ENCODE measurements at regions not wholly inside any gene's neighbourhood (a gene's known extent, or its start where the extent isn't known, plus 50 kb on each side); places are given as distances from the start of the nearest gene placed in this dataset.

DNA sequence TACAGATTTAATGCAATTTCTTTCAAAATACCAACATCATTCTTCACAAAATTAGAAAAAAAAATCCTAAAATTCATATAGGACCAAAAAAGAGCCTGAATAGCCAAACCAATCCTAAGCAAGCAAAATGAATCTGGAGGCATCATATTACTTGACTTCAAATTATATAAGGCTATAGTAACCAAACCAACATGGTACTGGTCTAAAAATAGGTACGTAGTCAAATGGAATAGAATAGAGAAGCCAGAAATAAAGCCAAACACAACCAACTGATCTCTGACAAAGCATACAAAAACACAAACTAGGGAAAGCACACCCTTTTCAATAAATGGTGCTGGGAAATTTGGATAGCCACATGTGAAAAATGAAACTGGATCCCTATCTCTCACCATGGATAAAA lies 112.3 kb upstream of the TSPAN2 start:
- no peak for DNase-seq

DNA sequence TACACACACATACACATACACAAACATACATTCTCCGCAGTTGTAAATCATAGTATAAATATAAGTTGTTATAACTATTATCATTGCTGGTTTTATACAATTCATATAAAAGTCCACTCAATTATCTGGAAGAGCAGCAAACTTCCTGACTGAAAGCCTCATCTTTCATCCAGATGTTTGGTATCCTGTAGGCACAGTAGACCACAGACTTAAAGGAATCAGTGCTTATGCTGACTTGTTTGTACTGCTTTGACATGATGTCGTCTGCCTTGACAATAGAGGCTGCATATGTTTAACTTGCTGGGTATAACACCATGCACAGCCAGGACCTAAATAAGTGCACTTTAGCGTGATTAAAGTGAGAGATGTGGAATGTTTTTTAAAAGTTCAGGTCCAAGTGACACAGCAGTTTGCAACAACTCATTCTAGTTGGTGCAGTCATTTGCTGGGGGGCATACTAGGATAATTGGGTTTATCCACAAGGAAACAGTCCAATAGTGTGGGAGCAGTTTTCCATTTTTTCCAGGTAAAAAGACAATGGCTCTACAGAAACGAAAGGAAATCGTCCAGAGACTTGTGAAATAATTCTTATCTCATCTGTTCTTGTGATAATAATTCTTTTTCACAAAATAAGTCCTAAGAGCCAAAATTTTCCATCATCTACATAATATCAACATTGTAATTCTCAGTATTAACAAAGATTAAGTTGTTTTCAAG lies 110.3 kb upstream of the TSPAN2 start:
- DNase-seq, result no peak

DNA sequence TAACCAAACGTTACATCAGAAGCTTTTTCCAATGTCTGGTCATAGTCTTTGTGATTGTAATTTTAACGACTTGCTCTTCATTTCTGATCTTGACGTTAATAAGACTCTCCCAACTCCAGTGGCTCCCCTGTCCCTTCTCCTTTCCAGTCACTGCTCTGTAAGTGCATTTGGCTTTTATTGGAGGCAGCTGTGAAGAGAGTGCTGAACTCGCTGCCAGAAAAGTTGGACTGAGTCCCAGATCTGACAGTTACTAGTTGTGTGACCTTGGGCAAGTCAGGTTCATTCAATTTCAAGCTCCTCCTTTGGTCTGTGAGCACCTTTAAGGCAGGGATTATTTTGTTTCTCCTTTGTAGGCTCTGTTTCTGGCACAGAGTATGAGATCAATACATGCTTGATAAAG lies 109.6 kb upstream of the TSPAN2 start:
- no peak for DNase-seq

DNA sequence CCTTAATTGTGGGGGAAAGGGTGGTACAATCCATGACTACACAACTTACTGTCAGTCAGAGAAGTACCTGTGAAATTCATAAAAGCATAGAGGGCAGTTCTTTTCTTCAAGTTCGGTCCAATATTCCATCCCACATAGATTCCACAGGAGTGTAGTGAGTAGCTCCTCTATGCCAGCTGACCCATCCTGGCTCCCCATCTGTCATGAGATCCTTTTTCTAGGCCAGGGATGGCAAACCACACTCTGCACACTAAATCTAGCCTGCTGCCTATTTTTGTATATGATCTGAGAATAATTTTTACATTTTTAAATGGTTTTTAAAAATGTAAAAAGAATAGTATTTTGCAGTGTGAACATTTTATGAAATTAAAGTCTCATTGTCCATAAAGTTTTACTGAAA lies 107.0 kb upstream of the TSPAN2 start:
- no peak for DNase-seq

DNA sequence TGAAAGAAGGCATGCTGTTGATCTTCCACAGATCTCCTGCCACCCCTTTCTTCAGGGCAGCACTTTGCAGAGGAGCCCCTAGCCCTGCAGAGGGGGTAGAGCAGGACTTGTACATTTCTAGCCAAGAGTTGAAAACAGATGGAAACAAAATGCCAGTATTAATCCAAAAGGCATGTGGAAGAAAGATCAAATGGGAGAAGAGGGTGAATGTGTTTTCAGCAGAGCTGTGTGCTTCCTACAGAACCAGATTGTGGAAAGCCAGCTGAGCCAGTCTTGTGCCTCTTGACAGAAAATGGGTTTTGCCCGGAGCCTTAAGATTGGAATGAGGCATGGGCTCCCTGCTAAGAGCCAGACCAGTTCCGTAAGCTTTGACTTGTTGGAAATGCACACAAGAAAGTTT lies 105.2 kb upstream of the TSPAN2 start:
- no peak for DNase-seq

DNA sequence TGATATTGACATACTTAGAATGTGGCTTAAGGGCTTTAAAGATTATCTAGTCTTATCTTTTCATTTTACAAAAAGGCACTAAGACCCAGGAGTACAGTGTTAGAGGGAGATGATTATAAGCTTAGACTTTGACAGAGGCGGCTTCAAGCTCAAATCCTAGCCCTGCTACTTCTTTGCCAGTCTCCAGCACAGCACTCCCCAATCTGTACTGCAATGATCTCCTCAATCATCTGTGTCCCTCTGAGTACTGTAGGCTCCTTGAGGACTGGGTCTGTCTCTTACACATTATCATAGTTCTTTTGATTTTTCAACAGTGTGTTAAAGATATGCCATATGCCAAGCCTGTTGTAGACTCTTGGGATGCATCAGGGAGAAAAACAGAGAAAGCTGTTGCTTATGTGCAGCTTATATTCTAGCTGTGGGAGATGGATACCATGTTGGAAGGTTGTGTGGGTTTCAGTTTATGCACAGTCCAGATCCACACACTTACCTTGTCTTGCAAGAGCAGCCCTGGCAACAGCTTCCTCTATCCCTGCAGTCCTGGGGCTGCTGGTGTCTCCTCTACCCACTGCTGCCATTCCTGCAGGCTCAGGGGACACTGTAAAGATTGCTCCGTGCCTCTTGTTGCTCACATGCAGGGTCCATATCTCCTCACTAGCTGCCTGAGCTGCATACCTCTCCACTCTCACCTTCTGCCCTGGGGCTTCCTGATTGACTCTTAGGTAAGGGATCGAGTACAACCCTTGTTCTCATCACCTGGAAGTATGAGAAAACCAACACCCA lies 103.9 kb upstream of the TSPAN2 start:
- DNase-seq, result no peak

DNA sequence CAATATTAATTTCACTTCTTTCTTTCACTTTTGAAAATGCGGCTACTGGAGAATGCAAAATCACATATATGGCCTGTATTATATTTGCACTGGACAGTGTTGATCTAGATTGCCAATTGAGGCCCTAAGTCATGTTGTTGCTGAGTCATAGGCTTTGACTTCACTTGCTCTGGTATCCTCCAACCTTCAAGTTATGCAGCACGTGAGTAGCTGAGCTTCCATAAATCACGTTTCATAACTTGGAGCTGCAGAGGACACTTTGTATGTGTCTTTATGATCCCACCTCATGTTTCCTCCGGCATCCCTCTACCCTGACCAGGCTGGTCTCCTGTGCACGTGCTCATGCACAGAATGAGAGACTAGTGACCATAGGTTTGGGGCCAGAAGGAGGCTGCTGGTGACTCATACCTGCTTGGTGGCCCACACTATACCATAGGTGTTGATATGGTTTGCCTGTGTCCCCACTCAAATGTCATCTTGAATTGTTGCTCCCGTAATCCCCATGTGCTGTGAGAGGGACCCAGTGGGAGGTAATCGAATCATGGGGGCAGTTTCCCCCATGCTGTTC lies 103.0 kb upstream of the TSPAN2 start:
- no peak for DNase-seq

DNA sequence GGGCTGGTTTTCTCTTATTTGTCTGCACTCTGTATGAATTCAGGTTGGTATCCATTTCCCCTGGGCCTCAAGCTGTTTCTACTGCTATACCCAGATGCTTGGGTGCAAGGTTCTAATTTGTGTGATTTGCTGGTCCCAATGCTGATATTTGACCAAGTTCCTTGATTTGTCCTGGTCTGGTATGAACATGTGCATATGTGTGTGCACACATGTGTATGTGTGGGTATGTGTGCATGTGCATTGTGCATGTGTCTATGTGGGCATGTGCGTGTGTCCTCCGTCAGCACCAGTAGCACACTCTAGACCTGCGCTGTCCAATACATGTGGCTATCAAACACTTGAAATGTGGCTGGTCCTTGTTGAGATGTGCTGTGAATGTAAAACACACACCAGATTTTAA lies 102.4 kb upstream of the TSPAN2 start:
- no peak for DNase-seq

DNA sequence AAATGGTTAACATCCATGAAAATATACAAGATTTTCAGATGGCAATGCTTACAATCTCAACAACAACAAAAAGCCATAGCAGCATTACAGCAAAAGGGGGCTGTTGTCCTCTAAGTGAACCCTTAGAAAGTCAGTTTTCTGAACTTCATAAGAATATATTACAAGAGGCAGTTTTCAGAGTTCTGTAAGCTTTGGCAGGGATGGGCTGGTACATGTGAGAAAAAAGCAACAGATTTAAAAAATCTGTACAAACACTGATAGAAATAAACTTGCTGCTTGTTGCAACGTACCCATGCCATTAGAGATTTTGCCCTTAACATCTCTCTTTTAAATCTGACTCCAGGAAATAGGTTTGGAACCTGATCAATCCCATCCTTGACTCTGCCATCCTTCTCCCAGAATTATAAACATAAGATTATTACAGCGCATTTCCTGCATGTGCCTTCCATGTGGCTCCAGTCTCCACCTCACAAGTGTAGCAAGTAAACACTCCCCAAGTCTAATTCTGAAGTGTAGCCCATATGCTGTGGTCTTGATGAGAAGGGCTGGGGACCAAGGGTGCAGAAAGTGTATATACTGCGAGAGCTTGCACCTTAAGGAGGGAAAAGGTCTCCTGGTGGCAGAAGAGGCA lies 101.4 kb upstream of the TSPAN2 start:
- DNase-seq, result no peak

DNA sequence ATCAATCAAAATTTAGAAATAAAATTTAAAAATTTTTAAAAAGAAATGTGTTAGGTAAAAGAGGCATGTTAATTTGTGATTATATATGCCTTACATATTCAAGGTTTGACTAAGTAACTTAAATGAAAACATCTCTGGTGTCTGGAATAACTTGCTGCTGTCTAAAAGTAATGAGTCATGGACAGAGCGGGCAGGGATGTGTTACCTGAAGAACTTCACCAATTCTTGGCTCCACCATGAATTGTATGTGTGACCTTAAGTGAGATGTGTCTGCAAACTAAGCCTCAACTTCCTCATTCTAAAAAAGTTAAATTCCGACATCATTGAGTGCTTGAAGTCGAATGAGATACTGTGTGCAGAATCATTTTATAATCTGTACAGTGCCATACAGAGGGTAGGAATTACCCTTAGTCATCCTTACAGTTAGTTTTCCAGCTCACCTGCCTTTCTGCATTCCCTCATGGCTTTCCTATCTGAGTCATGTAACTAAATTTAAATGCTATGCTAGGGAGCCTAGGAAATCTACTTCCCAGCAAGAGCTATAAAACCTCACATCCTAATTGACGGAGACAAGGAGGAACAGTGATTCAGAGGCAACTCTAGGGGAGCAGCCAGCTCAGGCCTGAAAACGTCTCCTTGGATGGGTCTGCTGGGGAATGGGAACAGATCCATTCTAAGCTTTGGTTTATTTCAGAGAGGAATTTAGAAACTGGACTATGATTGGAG lies 100.7 kb upstream of the TSPAN2 start:
- peak; percentile 13 for DNase-seq

DNA sequence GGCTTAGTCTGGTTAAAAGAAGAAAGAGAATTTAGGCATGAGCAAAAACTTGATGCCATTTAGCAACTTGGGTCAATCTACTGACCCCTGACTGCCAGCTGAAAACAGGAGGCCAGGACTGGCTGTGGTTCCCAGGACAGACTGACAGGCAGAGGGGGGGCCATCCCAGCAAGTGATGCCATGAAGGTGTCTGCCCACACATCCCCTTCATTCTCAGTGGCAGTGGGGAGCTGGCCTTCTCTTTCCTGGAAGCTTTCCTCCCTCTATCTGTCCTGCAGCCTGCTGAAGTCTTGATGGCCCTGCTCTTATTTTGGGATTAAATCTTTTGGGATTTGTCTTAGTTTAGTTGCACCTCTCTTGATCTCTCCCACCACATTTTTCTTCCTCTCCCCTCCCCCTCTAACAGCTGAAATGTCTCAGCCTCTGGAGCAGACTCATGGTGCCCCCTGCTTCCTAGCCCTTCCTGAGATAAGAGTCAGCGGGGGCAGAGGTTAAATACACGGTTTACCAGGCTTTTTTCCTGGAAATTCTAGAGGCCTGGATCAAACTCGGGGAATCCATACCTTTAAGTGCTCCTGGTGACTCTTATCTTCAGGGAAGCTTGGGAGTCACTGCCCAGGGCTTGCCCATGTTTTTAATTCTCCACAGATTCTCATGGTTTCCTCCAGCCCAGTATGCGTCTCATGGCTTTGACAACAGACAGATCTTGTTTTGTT lies 99.5 kb upstream of the TSPAN2 start:
- no peak for DNase-seq

DNA sequence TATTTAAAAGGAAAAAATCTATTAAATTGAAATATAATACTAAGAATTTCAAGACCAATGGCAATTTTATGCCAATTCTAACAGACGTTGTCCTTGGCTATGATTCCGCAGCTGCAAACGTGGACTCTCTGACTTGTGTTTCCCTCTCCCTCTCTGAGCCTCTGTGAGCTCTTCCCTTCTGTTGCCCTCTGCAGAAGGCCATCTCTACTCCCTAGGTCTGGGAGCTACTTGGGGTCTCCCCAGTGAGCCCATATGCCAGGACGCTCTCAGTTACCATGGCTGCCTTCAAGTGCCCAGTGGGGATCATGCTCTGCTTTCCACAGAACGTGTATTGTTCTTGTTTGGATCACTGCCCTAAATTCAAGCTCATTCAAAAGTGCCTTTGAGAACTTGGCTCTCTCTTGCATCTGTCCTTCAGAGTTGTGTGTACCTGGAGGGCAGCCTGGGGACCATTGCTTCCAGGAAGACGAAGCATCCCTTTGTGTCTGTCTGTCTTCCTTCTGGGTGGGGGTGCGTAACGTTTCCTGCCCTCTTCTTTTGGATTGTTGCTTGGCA lies 97.5 kb upstream of the TSPAN2 start:
- DNase-seq, result no peak

DNA sequence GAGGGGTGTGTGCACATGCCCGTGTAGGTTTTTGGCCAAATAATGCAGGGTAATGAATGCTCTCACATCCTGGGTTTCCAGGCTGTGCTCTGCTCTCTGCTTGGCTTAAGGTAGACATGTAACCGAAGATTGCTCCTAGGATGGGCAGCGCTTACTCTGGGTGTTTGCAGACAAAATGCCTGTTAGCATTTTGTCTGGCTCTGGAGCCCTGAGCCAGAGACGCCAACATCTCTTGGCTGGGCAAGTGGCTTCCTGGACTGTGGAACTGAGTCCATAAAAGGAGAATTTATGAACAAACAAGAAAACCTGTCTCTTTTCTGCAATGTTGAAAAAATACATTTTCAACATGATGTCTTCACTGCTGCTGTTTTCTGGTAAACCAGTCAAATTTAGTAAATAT lies 96.0 kb upstream of the TSPAN2 start:
- no peak for DNase-seq

DNA sequence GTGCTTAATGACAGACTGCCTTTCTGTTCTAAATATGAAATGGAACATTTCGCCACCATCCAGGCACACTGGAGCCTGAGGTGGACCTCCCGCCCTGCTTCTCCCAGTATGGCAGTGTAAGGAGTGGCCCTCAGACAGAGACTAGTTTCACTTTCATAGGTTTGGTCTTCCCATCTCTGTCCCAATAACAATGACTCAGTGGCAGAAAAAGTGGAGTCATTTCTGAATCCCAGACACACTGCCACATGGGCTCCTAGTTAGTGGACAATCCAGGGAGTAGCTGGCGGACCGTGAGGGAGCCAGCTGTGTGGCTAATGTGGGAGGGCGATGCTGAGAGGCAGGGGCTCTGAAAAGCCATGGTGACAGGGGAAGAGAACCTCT lies 95.6 kb upstream of the TSPAN2 start:
- DNase-seq, result no peak

DNA sequence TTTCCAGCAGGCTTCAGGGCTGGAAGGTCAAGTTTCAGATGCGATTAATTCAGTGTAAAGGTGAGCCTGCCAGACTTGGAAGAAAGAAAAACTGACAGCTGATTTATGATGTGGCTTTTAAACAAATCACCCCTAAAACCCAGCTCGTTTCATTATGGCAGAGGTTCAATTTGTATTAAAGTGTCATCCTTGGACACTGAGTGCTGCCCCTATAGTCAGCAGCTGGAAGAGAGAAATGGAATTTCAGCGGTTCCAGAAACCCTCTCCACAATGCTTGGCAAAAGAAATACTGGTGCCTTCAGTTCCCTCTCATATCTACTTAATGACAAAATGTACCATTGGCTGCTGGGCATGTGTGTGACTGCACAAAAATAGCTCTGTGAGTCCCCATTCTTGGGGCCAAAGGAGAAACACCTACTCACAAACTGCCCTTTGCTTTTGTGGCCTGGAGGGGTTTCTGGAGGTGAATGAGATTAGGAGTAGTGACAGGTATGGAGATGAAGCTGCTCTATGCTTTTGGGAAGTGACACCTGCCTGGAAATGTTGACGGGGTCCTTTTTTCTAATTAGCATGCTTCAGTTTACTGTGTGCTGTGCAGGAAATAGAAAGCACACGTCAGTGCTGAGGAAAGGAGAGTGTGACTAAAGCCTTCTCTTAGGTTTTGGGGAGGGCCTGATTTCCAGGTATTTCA lies 95.1 kb upstream of the TSPAN2 start:
- DNase-seq, result no peak

DNA sequence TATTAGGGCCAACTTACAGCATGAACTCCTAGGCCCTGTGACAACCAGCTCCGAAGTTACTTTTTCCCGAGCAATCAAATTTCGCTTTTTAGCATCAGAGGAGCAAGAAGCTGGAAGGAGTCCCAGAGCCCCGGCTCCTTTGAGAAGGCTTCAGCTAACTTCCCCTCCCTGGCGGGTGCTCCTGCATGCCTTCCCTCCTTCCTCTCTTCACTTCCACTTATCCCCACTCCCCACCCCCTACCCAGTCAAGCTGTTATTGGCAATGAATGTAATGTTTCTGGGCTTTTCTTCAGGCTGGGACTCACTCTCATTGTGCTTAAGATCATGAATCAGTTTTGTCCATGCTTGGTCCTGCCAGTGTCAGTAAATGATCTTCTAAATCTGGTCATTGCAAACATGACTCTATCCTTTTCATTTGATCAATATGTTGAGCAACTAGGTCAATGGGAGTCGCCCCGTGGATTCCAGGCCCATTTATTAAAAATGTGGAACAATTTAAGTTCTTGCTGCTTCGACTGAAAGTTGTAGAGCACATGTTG lies 94.5 kb upstream of the TSPAN2 start:
- DNase-seq, result peak; percentile 7

DNA sequence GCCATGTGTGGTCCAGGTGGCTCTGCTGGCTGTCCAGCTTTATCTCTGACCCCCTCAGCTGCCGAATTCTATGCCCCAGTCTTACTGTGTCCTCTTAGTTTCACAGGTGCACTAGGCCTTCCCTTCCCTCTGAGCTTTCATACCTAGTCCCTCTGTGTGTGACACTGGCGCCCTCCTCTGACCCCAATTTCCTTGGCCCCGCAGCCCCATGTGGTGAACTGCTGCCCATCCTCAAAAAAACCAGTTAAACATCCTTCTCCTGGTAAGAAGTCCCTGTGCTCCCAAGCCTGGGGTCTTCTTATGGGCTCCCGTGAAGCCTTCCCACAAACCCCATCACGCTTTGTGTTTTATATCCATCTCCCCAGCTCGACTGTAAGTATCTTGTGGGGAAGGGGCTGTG lies 93.9 kb upstream of the TSPAN2 start:
- no peak for DNase-seq

DNA sequence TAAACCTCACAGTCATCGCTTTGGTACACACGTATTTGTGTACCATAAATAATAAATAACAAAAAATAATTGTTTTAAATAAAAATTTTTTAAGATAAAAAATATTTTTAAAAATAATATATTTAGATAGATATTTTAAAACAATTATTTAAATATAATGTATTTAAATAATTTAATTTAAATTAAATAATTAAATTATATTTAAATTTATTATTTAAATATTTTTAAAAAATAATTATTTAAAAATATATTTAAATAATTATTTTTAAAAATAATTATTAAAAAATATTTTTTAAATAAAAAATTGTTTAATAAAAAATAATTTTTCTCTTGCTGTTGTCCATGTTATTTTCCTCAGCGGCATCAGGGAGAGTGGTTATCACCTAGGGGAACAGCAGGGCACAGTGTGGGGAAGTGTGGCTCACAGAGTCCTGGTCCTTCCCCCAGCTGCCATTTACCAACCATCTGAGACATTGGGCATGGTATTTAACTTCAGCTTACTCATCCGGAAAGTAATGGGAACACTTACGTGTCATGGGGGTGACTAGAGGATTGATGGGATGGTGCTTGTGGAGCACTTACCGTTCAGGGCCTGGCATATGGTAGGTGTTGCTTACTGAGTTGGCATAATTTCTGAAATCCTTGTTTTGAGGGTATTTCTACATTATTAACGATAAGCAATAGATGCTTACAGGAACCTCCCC lies 92.9 kb upstream of the TSPAN2 start:
- DNase-seq, result no peak

DNA sequence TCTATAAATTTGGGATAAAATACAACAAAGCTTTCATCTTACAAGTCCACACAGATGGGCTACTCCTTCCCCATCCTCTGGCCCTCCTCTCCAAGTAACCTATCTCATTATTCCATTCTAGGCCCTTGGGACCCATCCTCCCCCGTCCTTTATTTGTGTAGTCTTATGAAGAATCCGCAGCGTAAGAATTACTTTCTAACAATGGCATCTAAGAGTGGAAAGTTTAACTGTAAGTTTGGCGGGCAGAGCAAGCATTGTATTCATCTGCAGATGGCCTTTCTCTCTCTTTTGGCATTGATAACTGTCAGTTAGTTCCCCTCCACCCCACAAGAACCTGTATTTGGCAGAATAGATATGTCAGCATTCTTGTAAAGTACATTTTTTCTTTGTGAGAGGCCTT lies 91.9 kb upstream of the TSPAN2 start:
- no peak for DNase-seq

DNA sequence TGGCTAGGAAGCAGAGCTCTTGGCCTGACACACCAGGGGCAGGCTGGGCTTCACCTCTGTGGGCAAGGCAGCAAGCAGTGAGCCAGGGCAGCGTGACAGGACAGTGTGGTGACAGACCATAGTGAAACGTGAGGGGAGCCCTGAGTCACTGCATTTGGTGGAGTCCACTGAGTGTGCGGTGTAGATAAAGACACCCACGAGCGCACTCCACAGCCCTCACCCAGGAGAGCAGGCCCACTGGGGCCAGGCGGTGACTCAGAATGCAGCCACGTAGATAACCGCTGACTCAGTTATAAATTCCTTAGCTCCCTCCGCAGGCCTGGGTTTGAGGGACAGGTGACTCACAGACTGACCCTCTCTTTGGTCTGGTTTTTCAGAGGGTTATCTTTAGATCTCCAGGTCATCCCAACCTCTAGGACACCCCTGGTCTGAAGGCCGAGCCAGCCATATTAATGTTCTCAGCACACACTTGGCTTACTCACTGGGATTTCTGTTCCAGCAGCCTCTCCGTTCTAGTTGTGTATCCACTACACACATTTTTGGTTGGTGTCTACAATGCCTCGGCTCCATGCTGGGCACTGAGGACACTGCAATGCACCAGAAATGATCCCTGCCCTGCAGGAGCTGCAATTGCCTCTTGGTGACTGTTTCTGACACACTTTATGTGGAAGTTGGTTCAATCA lies 90.2 kb upstream of the TSPAN2 start:
- DNase-seq, result no peak
